ENCODE measurements at regions not wholly inside any gene's neighbourhood (a gene's known extent, or its start where the extent isn't known, plus 50 kb on each side); places are given as distances from the start of the nearest gene placed in this dataset.

DNA sequence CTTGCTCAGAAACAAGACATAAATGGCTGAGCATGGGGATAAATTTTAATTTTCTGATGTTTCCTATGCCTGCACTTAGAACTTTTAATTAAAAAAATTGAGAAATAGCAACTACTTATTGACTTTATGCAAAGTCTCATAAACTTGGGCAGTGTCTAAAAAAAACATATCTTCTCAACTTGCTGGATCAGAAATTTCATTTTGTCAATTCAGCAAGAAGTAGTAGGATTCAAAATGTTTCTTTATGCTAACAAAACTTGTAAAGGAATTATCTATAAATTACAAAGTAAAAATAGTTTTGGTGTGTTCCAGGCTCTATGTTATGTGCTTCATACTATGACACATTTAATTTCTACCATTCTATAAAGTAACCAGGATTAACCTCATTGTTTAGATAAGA, 562.2 kb upstream of the IMPG1 start:
- TF ChIP-seq POLR2A (IDR thresholded peaks at IDR 0.05; ENCODE audit: low read depth, low read length) (no peak), TAF1 (IDR thresholded peaks at IDR 0.05; ENCODE audit: borderline replicate concordance, low read depth, low read length) (no peak)
